GM12878 (cell line): ENCODE measurements at regions not wholly inside any gene's neighbourhood (a gene's known extent, or its start where the extent isn't known, plus 50 kb on each side); places are given as distances from the start of the nearest gene placed in this dataset.

Source experiments
- ATF7 ChIP-seq: fragments of 450-650 bp; IDR thresholded peaks from 2 replicates; pipeline ENCODE4 v1.6.1; 2016; ENCODE audit warnings: low read depth, mild to moderate bottlenecking
- CREB1 ChIP-seq: IDR thresholded peaks from 2 replicates; pipeline ENCODE4 v1.6.1; 2012; ENCODE audit warnings: low read depth, mild to moderate bottlenecking, inconsistent platforms
- E2F4 ChIP-seq: IDR thresholded peaks from 2 replicates; pipeline ENCODE4 v1.6.1; 2012; ENCODE audit warnings: low read depth, low read length, improper control_type of control experiment
- ESRRA ChIP-seq: IDR thresholded peaks from 2 replicates; pipeline ENCODE4 v1.6.1; 2012; ENCODE audit warnings: mild to moderate bottlenecking, low read length, improper control_type of control experiment
- FOXK2 ChIP-seq: fragments of 450-650 bp; IDR thresholded peaks from 2 replicates; pipeline ENCODE4 v1.6.1; 2017; ENCODE audit warnings: mild to moderate bottlenecking, moderate library complexity
- NR2C1 ChIP-seq: fragments of 450-650 bp; IDR thresholded peaks from 2 replicates; pipeline ENCODE4 v1.6.1; 2017; ENCODE audit warnings: antibody characterized with exemption, mild to moderate bottlenecking, moderate library complexity
- PAX5 ChIP-seq: IDR thresholded peaks from 2 replicates; pipeline ENCODE4 v1.6.1; 2011; ENCODE audit warnings: low read depth, low read length, borderline replicate concordance
- RAD51 ChIP-seq: fragments of 450-650 bp; IDR thresholded peaks from 2 replicates; pipeline ENCODE4 v1.6.1; 2016; ENCODE audit warnings: moderate library complexity, mild to moderate bottlenecking, inconsistent platforms
- RCOR1 ChIP-seq: conservative IDR thresholded peaks from 2 replicates; pipeline ENCODE4 v1.6.1; 2012; ENCODE audit warnings: low read depth, low read length, improper control_type of control experiment
- SKIL ChIP-seq: fragments of 450-650 bp; IDR thresholded peaks from 2 replicates; pipeline ENCODE4 v1.6.1; 2017; ENCODE audit warnings: mild to moderate bottlenecking, low read depth, inconsistent platforms; ENCODE audit not compliant: poor library complexity, severe bottlenecking
- TCF12 ChIP-seq: IDR thresholded peaks from 2 replicates; pipeline ENCODE4 v1.6.1; 2011; ENCODE audit warnings: low read depth, mild to moderate bottlenecking, low read length
- TCF7 ChIP-seq: IDR thresholded peaks from 2 replicates; pipeline ENCODE4 v1.6.1; 2014; ENCODE audit warnings: antibody characterized with exemption, borderline replicate concordance

GRCh38 chr13:90884066-90884465, 463.4 kb upstream of the MIR17HG start (continued):
- TF ChIP-seq SKIL (no peak), FOXK2 (no peak), NR2C1 (no peak), TCF12 (no peak), CREB1 (no peak), TCF7 (no peak), RAD51 (no peak), RCOR1 (no peak), ESRRA (no peak), PAX5 (no peak), E2F4 (no peak), ATF7 (no peak)
